ENCODE measurements at regions not wholly inside any gene's neighbourhood (a gene's known extent, or its start where the extent isn't known, plus 50 kb on each side); places are given as distances from the start of the nearest gene placed in this dataset.
"Not testable (repeated sequence)": the region's sequence is repeated elsewhere in the genome, so short reads cannot be mapped to it uniquely, and the experiment has no call there.

DNA sequence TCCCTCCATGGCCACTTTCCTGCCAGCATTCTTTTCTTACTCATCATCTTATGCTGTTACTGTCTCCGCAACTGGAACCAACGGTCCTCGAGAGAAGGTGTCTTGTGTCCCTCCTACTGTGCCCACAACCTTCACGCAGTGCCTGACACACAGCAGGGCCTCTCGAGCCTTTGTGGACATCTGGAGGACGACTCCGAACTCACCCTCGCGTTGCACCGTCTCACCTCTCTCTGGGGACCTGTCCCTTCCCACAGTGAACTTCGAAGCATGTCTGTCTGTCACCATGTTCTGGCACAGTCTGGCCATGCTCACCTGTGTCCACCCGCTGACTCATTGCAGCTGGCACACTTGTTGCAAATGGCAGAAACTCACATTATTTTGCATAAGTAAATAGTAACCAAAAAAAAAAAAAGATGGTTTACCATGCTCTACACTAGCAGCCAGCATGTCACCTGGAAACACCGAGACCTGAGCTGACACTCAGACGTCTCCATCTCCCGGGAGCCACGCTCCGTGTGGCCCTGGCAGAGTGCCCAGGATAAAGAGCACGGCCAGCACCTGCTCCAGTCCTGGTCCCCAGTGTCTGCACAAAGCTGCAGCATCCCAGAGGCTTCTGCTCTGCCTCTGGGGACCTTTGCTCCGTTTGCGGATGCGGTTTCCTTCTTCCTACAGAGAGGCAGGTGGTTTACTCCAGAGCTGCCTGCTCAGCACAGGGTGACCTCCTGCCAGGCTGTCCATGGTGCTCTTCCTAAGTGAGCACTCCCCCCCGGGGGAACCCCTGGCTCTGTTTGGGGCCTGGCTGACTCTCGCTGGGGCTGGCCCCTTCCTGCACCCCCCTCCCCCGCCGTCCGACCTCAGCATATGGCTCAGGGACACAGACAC lies 4414.5 kb upstream of the TPTE start:
- TF ChIP-seq, protein P1, sequence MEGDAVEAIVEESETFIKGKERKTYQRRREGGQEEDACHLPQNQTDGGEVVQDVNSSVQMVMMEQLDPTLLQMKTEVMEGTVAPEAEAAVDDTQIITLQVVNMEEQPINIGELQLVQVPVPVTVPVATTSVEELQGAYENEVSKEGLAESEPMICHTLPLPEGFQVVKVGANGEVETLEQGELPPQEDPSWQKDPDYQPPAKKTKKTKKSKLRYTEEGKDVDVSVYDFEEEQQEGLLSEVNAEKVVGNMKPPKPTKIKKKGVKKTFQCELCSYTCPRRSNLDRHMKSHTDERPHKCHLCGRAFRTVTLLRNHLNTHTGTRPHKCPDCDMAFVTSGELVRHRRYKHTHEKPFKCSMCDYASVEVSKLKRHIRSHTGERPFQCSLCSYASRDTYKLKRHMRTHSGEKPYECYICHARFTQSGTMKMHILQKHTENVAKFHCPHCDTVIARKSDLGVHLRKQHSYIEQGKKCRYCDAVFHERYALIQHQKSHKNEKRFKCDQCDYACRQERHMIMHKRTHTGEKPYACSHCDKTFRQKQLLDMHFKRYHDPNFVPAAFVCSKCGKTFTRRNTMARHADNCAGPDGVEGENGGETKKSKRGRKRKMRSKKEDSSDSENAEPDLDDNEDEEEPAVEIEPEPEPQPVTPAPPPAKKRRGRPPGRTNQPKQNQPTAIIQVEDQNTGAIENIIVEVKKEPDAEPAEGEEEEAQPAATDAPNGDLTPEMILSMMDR (IDR thresholded peaks at IDR 0.05), result not testable (repeated sequence)
- not testable (repeated sequence) for TF ChIP-seq POLR2A (IDR thresholded peaks at IDR 0.05; ENCODE audit: low read depth); EP300 (IDR thresholded peaks at IDR 0.05); POLR2AphosphoS5 (IDR thresholded peaks at IDR 0.05)

Data from esophagus muscularis mucosa (tissue), 4 donors.